Fibroblast of skin of right biceps (primary cell): ENCODE measurements at regions not wholly inside any gene's neighbourhood (a gene's known extent, or its start where the extent isn't known, plus 50 kb on each side); places are given as distances from the start of the nearest gene placed in this dataset.

Experiments
- DNase-seq: peaks from one replicate; pipeline ENCODE4 v3.0.0-alpha.2; 2013

DNA sequence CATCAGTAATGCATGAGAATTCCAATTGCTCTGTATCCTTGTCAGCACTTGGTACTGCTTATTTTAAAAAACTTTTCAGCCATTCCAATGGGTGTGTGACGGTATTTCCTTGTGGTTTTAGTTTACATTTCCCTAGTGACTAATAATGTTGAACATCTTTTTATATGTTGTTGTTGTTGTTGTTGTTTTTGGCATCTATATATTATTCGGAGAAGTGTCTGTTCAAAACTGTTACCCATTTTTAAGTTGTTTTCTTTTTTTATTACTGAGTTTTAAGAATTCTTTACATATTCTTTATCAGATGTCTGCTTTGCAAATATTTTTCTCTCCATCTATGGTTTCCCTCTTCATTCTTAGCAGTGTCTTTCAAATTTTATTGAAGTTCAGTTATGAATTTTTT is 231.1 kb upstream of the POU3F1 start:
- no peak for DNase-seq

DNA sequence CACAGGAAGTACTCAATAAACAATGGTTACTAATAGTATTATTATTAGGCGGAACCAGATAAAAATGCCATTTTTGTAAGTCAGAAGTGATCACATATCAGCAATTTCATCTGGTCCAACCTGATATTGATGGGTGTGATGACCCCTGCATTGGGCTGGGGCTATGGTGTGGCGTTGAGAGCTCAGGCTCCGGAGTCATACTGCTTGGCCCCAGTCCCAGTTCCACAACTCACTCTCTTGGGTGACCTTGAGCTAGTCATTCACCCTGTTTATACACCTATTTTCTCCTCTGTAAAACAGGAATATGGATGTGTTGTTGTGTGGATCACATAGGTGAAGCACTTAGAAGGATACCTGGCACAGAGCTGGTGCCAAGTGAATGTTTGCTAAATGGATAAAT is 229.4 kb upstream of the POU3F1 start:
- DNase-seq, result no peak

GRCh38 chr1:38274974-38275373 is 228.4 kb upstream of the POU3F1 start:
- no peak for DNase-seq

DNA sequence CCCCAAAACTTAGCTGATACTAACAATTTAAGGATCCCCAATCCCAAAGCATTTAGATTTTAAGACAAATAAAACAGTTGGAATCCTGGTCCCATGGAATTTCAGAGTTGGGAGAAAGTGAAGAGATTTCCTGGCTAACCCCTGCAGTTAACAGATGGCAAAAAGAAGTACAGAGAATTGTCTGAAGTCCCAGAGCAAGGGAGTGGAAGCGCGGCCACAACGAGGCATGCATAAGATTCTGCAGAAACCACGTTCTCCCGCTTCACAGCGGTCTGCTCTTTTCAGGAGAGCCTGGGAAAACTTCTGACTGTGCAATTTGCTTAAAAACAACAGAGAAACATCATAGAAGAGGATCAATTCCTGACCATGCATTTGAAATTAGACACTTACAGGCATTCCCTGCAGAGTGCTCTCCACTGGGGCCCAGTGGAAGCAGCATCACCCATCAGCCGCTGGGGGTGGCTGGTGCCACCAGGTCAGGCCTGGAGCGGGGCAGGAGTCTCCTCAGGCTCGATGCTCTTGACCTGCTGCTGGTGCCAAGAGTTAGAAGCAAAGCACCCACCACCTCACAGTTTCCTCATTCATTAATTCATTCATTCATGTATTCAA is 226.7 kb upstream of the POU3F1 start:
- DNase-seq, result no peak

DNA sequence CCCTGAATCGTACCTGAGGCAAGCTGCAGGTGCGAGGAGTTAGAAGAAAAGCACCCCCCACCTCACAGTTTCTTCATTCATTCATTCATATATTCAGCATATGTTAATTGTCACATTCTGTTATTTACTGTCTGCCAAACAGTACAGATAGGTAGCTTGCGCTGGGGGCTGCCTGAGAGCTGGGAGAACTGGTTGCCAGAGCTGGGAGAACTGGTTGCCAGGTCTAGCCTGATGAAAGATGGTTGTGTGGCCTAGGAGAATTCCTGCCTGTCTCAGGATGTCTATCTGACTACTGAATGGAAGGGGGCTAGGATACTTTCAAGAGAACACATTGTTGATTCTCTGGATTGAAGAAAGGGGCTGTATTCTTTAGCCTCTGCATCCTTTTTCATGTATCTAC is 225.9 kb upstream of the POU3F1 start:
- DNase-seq, result no peak

DNA sequence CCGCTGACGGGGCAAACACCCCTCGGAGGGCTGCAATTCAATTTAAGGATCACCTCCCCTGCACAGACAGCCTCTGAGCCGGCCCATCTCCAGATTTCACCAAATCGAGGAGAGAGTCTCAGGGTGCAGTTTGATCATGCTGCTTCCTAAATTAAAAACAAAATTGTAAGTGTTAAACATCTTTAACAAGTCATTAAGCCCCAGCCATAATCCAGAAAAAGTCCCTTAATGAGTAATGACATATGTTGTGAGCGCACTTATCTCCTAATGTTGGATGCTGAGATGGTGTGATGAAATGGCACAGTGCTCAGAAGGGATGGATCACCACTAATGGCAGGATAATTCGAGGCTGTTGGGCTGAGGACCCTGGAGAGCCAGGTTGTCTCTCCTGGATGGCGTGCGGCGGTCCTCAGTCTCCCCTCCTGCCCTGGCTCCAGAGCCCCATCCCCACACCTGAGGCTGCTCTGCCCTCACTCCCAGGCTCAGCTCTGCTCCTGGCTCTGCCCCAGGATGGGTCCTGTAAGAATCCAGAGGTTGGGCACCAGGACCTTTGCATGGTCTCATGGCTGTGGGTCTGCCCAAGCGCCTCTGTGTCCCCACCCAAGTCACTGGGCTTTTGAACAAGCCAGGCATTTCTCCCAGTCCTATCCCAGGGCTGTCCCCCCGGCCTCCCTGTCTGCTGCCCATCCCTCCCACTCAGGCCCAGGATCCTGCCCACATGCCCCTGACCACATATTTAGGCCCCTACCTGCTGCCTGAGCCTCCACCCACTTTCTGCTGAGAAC is 224.4 kb upstream of the POU3F1 start:
- DNase-seq, result no peak

- DNase-seq, result no peak
Measured at GRCh38 chr1:38269923-38270848, 223.6 kb upstream of the POU3F1 start.

DNA sequence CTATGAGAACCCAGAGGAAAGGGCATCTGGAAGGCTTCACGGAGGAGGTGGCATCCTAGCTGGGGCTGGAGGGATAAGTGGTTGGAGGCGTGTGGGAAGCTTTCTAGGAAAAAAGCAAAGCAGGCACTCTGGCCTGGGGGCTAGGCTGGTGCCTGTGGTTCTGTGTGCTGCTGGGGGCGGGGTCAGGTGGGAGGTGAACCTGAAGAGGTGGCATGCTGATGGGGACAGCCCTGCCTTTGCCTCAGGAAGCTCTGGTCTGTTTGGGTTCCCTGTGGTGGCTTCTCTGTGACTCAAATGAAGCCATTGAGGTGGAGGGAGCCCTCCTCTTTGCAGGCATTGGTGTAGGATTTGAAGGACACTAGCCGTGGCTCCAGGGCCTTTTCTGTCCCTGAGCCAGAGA is 221.6 kb upstream of the POU3F1 start:
- no peak for DNase-seq

- no peak for DNase-seq
Measured at GRCh38 chr1:38267037-38268036, 220.7 kb upstream of the POU3F1 start.

- DNase-seq, result no peak
Measured at GRCh38 chr1:38266197-38266520, 219.6 kb upstream of the POU3F1 start.

DNA sequence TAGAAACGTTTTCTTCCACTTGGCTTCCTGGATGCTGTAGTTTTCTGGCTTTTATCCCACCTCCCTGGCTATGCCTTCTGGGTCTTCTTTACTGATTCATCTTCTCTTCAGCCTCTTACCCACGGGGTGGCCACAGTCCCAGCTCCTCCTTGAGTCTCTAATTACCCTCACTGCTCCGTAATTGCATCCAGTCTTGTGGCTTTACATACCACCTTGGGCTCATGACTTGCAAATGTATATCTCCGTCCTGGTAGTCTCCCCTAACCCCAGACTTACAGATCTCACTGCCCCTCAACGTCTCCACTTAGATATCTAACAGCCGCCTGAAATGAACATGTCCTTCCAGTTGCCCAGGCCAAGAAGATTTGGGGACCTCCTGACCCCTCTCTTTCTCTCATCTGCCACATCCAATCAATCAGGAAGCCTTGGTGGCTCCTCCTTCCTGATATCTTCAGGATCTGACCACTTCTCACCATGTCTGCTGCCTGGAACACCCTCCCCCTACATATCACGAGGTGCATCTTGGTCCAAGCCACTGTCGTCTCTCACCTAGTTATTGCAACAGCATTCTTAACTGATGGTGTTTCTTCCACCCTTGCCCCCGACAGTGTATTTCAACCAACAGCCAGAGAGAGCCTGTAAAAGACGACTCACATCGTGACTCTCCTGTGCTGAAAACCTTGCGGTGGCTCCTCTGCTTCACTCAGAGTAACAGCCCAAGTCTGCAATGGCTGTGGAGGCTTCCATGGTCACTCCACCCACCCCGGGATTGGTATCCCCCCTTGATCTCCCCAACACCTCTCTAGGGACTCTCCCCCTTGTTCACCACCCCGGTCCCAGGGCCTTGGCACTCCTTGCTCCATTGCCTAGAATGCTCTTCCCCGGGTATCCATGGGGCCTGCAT is 219.0 kb upstream of the POU3F1 start:
- DNase-seq, result no peak

- DNase-seq, result no peak
Measured at GRCh38 chr1:38263438-38263837, 216.8 kb upstream of the POU3F1 start.

GRCh38 chr1:38261574-38261973 is 215.0 kb upstream of the POU3F1 start:
- no peak for DNase-seq

DNA sequence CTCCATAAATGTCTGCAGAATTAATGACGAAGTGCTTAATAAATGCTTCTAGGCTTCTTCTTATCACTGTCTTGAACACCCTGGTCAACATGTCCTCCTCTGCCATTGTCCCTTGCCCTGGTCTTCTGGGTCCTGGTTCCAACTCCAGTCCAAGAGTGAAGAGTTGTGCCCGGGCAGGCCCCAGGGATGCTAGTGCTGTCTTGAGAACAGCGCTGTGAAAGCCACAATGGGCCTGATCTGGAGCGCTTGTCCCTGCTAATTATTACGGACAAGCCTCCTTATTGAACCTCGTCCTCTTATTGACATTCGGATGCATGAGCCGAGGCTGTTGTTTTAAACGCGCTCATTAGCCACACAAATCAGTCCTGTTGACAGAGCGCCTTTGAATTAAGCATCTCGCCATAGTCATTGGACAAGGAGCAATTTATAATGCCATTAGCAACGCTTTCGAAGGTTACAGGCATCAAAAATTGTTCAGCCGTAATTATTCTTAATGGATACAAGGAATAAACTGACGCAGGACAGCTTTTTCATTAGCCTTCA is 211.6 kb upstream of the POU3F1 start:
- DNase-seq, result no peak

GRCh38 chr1:38257374-38257773 is 210.8 kb upstream of the POU3F1 start:
- DNase-seq, result no peak

- DNase-seq, result no peak
Measured at GRCh38 chr1:38256072-38256471, 209.5 kb upstream of the POU3F1 start.

DNA sequence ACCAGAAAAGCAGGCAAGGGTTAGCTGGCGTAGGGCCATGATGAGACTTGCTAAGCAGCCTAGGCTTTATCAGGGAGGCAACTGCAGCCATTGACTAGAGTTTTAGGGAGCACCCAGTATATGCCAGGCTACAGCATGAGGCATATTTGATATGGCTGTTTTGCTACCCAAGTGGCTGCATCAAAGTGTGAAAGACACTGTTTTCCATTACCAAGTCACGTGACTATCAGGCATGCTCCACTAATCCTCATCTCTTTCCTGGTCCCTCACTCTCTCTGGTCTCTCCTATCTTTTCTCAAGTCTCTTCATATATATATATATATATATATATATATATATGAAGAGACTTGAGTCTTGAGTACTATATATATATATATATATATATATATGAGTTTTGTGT is 206.7 kb upstream of the POU3F1 start:
- DNase-seq, result no peak

- no peak for DNase-seq
Measured at GRCh38 chr1:38250356-38250755, 203.8 kb upstream of the POU3F1 start.

DNA sequence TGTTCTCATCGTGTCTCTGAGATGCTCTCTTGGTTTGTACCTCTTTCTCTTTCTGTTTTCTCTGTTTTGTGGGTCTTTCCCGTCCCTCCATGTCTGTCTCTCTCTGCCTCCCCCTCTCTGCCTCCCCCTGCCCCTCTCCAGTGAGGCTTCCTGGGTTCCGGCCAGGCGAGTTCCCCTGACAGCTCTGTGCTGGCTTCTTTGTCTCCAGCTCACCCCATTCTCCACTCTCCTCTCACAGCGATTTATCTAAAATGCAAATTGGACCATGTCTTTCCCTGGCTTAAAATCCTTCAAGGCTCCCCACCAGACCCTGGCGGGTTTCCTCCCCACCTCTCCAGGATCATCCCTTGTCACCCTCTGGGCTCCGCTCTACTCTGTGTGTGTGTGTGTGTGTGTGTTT is 202.4 kb upstream of the POU3F1 start:
- DNase-seq, result no peak

GRCh38 chr1:38246955-38247952 is 200.7 kb upstream of the POU3F1 start:
- peak; percentile 26 for DNase-seq
